Mammary epithelial cell (primary cell): ENCODE measurements at regions not wholly inside any gene's neighbourhood (a gene's known extent, or its start where the extent isn't known, plus 50 kb on each side); places are given as distances from the start of the nearest gene placed in this dataset.

Source experiments
- CTCF ChIP-seq, 2 donors: IDR thresholded peaks in 1 of 2; conservative IDR thresholded peaks in 1 of 2; 2 replicates each; pipeline ENCODE4 v1.5.1; 2011 to 2012; ENCODE audit warnings: inconsistent platforms in 2 of 2, low read length in 2 of 2, mild to moderate bottlenecking in 2 of 2, control low read depth in 1 of 2, low read depth in 1 of 2; ENCODE audit not compliant: insufficient read depth in 1 of 2; ENCODE audit errors: extremely low read depth in 1 of 2
- EZH2 ChIP-seq: IDR thresholded peaks from 2 replicates; pipeline ENCODE4 v1.6.1; 2012; ENCODE audit warnings: low read length, inconsistent platforms, borderline replicate concordance

DNA sequence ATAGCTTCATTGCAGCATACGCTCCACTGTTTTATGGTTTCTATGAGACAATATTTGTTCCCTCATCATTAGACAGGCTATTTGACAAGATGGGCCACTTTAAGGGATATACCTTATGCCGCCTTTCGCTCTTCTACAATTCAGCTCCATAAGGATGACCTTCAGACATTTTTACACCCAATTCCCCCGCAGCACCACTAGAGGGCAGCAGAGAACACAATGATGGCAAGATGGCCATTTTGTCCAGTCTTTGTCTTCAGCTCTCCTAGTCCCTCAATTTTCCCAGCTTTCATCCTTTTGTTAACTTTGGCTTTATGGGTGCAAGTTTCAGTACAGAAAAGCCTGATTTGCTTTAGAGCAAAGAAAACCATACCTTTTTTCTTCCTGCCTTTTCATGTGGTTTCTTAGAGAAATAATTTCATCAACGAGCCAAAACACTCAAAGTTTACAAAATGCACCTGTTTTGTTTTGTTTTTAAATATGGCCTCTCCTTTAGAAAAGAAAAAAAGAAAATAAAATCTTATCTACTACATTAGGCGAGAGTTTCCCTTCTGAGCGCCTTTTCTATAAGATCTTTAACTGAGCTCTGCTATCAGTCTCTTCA, 355.3 kb downstream of the TOX3 start:
- peak; percentile 90 to 95 for TF ChIP-seq CTCF (conservative IDR thresholded peaks at IDR 0.05 in 1 of 2, IDR thresholded peaks at IDR 0.05 in 1 of 2; ENCODE audit: extremely low read depth in 1 of 2, insufficient read depth in 1 of 2, low read depth in 1 of 2, low read length in 2 of 2)
- TF ChIP-seq EZH2: no peak
